AG09319 (cell line): ENCODE measurements at regions not wholly inside any gene's neighbourhood (a gene's known extent, or its start where the extent isn't known, plus 50 kb on each side); places are given as distances from the start of the nearest gene placed in this dataset.

Experiments
- DNase-seq: peaks from one replicate; pipeline ENCODE4 v3.0.0-alpha.2; 2010; ENCODE audit warnings: low read depth; ENCODE audit errors: extremely low read depth
- TF ChIP-seq, protein P1 (sequence below): IDR thresholded peaks from 2 replicates; pipeline ENCODE4 v1.5.1; 2011; ENCODE audit warnings: low read depth, mild to moderate bottlenecking, inconsistent platforms, low read length, moderate library complexity

DNA sequence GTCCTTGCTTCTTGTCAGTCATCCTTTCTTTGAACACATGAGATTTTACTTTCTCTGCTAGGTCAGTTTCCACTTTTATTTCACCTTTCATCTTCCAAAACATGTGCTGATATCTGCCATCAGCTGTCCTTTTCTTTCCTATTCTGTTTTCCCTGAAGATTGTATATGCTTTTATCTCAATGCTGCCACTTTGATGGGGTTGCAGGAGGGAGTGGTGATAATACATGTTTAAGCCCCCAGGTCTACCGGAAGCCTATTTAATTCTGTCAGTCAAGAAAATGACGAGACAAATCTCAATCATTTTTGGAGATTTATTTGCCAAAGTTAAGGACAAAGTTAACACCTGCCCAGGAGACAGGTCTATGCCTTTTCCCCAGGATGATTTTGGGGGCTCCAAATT, 73.8 kb downstream of the MRPL32 start:
- DNase-seq: no peak
- TF ChIP-seq, protein P1, sequence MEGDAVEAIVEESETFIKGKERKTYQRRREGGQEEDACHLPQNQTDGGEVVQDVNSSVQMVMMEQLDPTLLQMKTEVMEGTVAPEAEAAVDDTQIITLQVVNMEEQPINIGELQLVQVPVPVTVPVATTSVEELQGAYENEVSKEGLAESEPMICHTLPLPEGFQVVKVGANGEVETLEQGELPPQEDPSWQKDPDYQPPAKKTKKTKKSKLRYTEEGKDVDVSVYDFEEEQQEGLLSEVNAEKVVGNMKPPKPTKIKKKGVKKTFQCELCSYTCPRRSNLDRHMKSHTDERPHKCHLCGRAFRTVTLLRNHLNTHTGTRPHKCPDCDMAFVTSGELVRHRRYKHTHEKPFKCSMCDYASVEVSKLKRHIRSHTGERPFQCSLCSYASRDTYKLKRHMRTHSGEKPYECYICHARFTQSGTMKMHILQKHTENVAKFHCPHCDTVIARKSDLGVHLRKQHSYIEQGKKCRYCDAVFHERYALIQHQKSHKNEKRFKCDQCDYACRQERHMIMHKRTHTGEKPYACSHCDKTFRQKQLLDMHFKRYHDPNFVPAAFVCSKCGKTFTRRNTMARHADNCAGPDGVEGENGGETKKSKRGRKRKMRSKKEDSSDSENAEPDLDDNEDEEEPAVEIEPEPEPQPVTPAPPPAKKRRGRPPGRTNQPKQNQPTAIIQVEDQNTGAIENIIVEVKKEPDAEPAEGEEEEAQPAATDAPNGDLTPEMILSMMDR: no peak

DNA sequence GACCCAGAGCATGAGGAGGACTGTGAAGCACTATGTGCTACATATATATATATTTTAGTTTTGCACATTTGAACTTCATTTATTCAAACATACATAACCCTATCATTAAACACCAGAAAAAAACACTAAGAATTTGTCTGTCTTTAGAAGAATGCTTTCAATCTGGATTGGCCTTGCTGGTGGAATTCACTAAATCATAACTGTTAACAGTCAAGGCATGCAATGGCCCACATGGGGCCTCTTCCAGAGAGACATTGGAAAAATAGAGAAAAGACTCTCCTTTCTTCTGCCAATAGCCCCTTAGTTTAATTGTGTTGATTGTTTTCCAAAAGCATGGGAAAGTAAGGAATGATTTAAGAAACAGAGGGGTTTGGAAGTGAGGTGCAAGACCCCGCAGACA, 77.9 kb downstream of the MRPL32 start:
- TF ChIP-seq, protein P1: no peak
- no peak for DNase-seq

DNA sequence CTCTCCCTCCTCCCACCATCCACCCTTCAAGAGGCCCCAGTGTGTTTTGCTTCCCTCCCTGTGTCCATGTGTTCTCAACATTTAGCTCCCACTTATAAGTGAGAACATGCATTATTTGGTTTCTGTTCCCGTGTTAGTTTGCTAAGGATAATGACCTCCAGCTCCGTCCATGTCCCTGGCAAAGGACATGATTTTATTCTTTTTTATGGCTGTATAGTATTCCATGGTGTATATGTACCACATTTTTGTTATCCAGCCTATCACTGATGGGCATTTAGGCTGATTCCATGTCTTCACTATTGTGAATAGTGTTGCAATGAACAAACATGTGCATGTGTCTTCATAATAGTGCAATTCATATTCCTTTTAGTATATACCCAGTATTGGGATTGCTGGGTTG, 79.7 kb downstream of the MRPL32 start:
- no peak for DNase-seq
- TF ChIP-seq, protein P1: no peak

DNA sequence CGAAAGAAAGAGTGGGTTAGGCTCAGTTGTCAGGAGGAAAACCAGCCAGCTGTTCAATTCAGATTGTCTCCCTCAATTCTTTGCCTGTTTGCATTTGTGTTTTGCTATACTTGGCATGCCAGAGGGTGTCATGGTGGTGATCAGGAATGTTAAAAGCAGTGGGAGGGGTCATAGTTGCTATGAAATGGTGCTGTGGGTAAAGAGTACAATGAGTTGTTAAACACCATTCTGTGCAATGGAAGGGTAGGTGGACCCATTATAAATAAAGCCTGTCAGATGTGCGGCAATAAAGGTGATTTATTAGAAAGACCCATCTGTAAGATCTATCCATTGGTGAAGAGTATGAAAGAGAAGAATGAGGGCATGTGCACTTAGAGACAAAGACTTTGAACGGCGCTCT, 82.2 kb downstream of the MRPL32 start:
- DNase-seq: no peak
- TF ChIP-seq, protein P1: no peak

DNA sequence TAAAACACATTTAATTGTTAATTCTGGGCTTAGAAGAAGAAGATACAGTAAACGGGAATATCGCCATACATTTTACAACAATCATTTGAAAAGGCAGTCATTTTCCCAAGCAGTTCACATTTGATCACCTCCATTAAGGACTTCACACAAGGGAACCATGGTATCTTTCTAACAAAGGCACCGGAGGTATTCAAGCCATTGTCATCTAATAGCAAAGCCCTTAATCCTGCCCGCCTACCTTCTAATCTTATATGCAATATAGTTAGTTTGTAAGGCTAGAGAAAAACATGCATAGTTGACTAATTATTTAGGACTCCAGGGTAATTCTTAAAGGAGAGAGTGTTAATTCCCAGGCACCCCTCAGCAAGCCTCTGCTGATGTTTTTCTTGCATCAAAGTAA, 83.1 kb downstream of the MRPL32 start:
- DNase-seq: no peak
- TF ChIP-seq, protein P1: no peak

DNA sequence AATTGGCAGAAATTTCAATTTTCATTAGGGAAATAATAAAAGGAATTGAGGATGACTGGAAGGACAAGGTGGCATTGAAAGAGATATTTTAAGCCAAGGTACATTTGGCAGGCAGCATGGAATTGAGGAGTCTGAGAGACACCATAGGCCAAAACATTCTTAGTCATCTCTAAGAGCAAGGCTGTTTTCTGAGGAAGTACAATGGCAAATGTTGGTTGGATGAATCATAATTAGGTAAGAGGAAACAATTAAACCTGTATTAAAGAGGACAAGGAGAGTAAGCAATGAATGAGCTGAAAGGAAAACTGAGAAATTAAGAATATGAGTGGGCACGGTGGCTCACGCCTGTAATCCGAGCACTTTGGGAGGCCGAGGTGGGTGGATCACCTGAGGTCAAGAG, 86.3 kb downstream of the MRPL32 start:
- no peak for DNase-seq
- TF ChIP-seq, protein P1: no peak

DNA sequence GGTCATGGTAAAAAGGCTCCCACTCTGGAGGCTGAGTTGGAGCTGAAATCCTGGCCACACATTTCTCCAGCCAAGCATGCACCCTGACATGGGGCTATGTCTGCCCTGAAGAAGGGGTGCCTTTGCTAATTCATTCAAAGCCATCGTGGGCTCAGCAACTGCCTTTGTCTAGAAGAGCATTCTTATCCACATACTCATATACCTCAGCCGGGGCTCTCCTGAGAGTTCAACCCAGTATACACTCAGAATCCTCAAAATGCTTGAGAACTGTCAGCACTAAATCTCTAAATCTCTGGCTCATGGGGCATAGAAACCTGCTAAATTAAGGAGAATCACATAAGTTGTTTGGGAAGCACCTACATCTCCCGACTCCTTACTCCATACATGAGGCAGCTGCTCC, 89.3 kb downstream of the MRPL32 start:
- DNase-seq: no peak

More for the DNA sequence above, 89.3 kb downstream of the MRPL32 start:
- TF ChIP-seq, protein P1: no peak
